ENCODE measurements at regions not wholly inside any gene's neighbourhood (a gene's known extent, or its start where the extent isn't known, plus 50 kb on each side); places are given as distances from the start of the nearest gene placed in this dataset.

DNA sequence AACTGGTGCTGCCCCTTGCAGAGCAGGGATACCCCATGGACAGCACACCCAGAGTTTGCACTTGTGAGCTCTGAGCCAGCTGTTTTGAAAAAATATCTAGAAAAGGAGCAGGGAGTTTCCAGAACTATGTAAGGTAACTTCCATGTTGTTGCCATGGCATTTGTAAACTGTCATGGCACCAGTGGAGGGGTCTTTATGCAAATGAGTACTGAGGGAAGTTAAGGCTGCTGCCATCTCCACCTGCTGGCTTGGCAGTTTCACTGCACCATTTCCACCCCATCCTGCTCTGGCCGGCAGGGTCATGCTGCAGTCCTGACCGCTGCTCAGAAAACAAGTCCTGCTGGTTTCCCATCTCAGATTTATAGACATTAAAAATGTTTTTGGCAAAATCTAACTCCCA is 52.3 kb upstream of the SNTG2 start:
- no peak for DNase-seq (ENCODE audit: low spot score)

DNA sequence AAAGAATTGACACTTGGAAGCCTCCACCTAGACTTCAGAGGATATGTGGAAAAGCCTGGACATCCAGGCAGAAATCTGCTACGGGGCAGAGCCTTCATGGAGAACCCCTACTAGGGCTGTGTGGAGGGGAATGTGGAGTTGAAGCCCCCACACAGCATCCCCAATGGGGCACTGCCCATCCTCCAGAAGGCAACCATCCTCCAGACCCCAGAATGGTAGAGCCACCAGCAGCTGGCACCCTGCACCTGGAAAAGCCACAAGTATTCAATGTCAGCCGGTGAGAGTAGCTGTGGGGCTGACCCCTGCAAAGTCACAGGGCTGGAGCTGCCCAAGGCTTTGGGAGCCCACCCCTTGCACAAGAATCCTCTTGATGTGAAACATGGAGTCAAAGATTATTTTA is 53.6 kb upstream of the SNTG2 start:
- DNase-seq (ENCODE audit: low spot score), result no peak

DNA sequence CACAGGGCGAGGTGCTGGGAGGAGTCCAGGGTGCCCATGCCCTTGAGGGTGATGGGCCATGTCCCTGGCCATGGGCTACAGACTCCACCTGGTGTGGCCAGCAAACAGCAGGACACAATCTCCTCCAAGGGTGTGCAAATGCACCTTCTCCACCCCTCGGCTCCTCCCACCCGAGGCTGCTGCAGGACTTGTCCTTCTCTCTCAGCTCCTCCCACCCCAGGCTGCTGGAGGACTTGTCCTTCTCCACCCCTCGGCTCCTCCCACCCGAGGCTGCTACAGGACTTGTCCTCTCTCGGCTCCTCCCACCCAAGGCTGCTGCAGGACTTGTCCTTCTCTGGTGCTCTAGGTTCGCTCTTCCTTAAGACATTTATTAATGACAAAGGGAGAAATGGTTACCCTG is 57.3 kb upstream of the SNTG2 start:
- DNase-seq (ENCODE audit: low spot score), result no peak

DNA sequence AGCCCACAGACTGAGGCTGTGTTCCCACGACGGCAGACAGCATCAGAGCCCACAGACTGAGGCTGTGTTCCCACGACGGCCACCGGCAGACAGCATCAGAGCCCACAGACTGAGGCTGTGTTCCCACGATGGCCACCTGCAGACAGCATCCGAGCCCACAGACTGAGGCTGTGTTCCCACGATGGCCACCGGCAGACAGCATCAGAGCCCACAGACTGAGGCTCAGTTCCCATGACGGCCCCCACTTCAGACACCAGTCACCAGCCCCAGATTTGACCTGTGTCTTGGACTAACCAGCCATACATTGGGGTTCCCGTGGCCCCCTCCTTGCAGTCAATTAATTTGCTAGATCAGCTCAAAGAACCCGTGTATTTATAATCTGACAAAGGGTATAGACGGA is 57.8 kb upstream of the SNTG2 start:
- no peak for DNase-seq (ENCODE audit: low spot score)

DNA sequence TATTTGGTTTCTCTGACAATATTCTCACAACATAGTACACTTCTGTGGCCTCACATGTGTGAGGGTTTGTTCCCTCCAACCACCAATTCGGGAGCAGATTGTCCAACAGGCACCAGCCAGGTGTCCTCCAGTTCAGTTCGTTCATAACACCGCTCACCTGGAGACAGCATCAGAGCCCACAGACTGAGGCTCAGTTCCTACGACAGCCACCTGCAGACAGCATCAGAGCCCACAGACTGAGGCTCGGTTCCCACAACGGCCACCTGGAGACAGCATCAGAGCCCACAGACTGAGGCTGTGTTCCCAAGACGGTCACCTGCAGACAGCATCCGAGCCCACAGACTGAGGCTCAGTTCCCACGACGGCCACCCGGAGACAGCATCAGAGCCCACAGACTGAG is 58.2 kb upstream of the SNTG2 start:
- no peak for DNase-seq (ENCODE audit: low spot score)

DNA sequence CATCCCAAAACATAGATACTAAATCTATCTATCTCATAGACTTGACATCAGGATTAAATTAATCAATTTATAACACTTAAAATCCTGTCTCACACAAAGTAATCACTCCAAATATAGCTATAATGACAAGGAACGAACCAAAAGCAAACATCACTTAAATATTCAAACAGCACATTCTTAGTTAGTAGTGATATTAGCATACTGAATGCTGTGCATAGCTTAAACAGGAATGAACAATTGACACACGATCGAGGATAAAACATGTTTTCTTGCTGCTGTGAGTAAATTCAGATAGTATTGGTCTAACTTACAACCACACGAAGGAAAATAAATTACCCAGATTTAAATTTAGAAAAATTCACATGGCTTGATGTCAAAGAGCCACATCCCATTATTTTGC is 58.9 kb upstream of the SNTG2 start:
- DNase-seq (ENCODE audit: low spot score), result no peak

DNA sequence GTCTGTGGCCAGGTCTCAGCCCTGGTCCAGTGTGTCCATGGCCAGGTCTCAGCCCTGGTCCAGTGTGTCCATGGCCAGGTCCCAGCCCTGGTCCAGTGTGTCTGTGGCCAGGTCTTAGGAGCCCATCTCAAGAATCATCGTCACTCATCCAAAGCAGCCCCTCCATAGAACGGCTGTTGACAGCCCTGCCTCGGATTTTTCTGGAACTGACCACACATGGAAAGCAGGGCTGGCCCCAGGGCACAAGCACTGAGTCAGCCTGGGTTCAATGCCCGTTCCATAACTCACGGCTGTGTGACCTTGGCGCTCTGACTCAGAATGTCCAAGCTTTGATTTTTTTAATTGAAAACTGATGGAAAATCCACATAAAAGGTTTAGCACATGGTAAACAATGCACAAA is 59.9 kb upstream of the SNTG2 start:
- no peak for DNase-seq (ENCODE audit: low spot score)

DNA sequence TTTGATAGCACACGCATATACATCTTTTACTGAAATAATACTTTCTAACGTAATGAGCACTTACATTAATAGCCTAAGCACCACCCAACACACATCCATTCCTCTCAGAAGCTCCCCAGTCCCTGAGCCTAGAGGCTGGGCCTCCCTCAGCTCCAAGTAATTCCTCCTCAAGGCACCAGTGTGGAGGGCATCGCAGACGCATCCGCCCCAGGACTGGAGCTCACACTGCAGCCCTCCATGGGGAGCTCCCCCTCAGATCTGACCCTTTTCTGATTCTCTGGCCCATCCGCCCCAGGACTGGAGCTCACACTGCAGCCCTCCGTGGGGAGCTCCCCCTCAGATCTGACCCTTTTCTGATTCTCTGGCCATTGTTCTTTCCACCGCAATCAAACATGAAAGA is 60.4 kb upstream of the SNTG2 start:
- DNase-seq (ENCODE audit: low spot score), result no peak

DNA sequence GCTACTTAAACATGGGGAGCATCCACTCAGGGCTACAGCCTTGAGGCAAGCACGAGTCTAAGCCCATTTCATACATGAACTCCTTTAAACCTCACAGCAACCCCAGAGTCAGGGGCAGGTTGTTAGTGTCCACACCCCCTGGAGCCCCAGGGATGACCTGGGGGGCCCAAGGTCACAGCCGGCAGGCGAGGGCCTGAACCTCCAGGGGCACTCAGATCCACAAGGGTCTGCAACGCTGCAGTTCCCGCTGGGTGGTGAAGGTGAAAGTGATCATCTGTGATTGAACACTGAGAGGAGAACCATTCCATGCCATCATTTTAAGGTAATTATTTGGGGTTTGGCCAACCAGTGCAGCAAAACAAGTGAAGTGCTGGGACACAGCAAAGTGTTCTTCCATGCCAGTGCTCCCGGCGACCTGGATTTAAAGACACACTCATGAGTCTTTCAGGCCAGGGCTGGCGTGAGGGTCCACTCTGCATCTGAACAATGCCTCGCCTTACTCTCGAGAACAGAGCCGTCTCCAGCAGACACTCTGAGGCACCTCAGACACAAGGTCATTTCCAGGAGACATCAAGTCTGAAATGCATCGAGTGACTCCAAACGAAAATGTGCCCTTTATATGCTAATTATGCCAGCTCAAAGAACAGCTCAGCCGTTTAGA is 61.6 kb upstream of the SNTG2 start:
- DNase-seq (ENCODE audit: low spot score), result no peak

DNA sequence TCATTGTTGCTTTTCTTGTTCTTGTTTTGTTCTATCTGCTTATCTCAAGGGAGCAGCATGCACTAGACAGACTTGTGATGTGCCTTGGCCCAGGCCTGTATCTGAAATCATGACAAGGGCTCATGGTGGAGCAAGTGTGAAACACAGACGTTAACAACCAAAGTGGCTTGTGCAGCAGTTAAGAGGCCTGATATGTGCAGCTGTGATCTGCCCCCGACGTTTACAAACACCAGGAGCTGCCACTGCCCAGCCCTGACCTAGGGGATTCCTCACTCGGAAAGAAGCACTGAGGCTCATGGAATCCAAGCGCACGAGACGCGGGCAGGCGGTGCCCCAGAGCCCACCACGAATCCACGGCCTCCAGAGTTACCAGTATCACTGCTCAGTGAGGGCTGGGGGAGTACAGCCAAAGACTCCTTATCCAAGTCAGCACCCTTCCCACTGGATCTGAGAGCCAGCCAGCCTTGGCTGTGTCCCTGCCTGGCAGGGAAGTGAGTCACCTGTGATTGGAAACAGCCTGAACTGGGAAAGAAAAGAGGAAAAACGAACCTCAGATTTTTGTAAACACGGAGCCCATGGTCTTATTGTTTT is 62.3 kb upstream of the SNTG2 start:
- no peak for DNase-seq (ENCODE audit: low spot score)

DNA sequence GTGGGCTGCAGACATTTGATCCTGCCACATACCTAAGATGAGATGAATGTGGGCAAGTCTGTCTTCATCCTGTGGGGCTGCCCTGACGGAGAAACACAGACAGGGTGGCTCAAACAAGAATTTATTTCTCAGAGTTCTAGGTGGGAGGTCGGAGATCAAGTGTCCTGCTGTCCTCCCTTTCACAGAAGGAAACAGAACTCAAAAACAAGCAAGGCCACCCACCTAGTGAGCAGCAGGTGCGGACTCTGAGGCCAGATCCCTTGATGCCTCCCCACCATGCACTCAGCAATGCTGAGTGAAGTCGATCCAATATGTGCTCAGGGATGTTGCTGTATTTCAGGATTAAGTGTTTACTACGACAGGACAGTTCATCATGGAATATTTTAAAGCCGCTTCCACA is 63.0 kb upstream of the SNTG2 start:
- no peak for DNase-seq (ENCODE audit: low spot score)

DNA sequence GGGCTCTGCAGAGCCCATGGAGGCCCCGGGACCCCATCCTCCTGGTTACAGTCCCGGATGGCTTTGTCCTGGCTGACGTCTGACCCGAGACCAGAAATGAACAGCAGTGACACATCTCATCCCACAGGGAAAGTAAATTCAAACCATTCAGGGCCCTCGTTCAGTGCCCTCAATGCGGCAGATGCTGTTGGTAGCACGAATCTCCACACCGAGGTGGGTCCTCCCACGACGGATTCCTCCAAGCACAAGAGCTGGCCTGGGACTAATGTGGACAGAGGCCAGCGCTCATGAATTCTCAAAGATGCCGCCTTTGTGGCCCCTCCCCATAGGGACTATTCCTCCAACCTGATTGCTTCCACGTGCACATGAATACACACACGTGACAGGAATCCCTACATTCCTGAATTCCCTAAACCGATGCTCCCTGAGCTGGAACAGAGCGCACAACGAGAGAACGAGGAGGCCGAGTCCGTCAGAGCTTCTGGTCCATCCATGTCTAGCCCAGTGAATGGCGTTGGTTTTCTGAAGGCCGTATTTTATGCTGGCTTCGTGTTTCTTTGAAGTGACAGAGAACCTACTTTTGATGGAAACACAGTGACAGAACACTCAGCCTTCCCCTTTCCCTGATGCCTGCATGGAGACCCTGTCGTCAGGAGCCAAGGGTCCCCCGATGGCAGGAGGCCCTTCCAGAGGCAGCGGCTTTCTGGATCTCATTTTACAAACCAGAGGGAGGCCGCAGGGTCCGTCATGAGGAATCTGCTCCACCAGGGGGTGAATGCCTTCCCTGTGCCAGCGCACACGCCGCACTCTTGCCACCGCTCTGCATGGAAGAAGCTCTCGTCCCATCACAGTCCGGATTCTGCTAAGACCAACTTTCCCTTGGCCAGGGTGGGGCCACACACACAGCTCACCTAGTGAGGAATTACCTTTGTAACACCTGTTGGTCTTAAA is 64.3 kb upstream of the SNTG2 start:
- DNase-seq (ENCODE audit: low spot score), result no peak

DNA sequence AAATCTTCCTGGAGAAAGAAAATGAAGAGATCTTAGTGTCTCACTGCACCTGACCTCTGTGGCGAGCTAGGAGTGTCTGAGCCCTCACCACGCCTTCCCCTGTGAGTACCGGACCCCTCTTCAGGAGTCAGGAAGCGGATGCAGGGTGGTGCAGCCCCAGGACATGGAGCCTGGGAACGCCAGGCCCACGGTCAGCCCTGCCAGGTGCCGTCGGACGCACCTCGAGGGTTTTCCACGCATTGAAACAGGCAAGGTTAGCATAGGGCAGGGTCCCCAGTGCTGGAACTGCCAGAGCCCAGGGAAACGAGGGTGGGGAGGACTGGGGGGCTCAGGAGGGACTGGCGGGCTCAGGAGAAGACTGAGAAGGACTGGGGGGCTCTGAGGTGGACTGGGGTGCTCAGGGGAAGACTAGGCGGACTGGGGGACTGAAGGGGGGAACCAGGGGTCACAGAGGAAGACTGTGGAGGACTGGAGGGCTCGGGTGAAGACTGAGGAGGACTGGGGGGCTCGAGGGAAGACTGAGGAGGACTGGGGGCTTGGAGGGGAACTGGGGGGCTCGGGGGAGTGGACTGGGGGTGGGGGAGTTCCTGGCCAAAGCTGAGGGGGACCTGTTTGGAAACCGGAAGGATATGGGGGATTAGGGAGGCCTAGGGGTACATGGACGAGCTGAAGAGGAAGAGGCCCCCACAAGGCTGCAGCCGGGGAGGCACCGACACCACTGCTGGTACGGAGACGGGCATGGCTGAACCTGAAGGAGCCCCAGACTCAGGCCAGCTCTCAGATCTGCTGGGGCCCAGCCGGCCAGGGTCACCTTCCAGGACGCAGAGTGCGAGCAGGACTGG is 65.2 kb upstream of the SNTG2 start:
- no peak for DNase-seq (ENCODE audit: low spot score)

DNA sequence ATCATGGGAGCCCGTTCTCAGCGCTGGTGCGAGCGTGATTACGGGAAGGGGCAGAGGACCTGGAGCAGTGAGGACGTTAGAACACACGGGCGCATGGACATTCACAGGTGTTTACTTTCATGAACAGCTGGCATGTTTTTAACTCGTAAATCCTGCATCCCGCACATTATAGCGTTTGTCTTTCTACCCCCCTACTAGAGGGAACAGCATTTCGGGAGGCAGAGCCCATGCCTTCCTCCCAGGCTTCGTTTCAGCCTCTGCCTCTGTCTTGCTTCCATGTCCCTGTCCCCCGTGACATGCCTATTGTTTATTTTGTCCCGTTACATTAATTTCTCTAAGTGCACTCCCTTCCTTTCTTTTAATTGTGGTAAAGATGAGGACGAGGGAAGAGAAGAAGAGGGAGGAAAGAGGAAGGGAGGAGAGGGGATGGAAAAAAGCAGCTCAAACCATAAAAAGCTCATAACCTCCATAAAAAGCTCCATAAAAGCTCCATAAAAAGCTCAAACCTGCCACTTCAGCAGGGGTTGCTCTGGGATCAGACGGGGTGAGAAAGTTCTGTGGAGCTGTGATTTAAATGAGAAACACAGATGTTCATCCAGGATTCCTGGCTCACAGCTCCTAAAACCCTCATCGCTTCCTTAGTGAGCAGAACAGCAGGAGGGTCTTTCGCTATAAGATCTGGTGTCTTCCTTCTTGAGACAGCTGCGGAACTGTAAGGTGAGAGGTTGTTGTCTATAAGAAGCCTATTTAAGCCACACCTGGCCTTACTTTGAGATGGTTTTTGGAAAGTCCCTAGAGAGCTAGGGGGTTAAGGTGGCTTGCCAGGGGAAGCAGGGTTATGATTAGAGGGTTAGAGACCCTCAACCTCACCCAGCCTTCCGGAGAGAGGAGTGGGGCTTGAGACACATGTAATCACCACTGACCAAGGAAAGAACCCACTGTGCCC is 66.6 kb upstream of the SNTG2 start:
- DNase-seq (ENCODE audit: low spot score), result no peak

DNA sequence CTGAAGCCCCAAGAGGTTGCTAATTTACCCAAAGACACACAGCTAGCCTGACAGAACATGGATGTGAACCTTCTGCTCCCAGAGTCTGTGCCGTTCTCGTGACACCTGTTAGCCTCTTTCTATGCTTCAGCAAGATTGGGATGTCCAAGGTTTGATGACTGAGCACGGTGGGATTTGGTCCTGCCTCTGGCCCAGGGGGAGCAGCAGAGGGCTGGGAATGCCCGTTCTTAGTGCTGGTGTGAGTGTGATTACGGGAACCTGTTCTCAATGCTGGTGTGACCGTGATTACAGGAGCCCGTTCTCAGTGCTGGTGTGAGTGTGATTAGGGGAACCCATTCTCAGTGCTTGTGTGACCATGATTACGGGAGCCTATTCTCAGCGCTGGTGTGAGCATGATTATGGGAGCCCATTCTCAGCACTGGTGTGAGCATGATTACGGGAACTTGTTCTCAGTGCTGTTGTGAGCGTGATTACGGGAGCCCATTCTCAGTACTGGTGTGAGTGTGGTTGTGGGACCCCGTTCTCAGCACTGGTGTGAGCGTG is 67.3 kb upstream of the SNTG2 start:
- DNase-seq (ENCODE audit: low spot score), result no peak

DNA sequence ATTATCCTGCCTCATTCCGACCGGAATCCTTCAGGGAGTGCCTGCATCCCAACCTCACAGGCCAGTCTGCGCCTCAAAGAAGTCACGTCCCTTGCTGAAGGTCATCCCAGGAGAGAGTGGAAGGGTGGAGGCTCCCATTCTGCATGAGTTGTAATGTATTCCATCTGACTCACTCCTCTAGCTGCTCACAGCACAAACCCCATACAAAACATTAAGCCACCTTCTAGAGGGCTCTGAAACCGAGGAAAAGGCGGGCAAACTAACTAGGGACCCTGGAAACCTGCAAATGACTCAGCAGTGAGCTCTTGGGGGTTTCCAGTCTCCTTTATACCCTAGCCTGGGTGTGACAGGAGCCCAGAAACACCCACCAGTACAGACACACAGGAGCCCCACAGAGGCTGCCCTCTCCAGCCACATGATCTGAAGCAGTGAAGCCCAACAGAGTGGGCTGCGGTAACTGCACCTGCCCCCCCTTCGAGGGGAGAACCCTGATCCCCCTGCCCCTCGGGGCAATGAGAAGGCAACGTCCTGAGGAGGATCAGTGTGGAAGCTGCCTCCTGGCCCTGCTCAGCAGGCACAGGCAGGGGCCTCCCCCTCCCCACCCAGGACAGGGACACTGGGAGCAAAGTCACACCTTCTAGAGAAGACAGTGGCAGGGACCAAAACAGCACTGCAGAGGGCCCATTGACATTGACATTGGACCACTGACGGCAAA is 69.3 kb upstream of the SNTG2 start:
- DNase-seq (ENCODE audit: low spot score), result no peak

DNA sequence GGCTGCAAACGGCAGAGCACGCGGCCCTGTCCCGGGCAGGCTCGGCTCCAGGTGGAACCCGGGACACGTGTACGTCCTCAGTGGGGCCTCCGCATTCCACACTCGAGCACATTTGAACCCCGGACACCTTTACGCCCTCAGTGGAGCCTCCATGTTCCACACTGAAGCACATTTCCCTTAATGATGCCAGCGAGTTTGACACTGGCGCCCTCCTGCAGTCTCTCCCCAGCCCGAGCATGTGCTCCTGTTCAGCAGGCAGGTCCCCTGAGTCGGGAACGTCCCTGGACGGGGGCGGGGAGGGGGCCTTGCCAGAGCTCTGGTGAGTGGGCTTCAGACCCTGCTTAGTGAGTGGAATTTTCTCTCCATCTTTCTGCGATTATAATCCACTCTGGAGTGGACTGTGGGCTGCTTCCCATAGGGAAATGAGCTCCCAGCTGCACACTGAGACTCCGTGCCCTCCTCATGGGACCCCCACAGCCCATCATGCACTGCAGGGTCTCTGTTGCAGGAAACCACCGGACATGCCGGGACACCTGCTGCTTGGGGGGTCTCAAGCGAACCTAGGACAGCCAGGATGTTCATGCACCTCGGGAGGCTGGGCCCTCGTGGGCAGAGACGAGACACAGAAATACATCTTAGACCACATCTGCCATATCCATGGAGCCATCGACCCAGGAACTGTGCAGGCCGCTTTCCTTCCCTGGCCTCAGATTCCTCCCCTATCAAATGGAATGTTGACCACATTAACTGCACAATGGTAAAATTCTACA is 70.3 kb upstream of the SNTG2 start:
- no peak for DNase-seq (ENCODE audit: low spot score)

DNA sequence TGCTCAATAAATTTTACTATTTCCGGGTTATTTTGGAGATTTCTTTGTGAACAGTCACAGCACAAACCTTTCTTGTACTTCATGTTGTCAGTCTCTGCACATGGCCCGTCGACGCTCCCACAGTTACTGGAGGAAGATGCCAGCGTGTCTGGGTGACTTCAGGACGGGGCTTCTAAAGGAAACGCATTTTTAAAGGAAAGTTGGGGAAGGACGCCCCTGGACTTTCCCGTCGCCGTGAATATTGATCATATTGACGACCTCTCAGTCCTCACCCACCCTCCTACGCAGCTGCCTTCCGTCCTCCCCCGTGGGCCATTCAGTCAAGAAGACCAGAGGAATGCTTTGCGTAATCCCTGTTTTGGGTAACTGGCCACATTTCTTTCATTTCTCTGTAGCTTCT is 71.1 kb upstream of the SNTG2 start:
- DNase-seq (ENCODE audit: low spot score), result no peak

DNA sequence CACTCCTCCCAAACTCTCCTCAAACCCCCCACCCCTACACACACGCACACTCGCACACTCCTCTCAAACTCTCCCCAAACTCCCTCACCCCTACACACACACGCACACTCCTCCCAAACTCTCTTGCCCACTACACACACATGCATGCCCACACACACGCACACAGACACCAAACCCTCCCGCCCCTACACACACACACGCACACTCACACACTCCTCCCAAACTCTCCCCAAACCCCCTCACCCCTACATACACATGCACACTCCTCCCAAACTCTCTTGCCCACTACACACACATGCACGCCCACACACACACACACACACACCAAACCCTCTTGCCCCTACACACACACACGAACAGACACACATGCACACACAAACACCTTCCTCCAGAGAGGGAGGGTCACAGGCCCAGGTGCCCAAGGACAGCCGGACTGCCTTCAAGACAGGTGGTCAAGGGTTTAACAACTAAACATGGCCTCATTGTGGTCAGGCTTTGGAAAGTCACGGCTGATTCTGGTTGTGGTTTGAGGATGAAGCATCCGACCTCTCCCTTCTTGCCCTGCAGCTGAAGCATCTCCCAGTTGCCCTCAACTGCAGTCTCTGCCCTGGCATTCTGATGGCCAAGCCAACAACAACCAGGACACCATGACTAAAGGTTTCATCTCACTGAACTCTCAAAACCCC is 72.3 kb upstream of the SNTG2 start:
- no peak for DNase-seq (ENCODE audit: low spot score)

Data from germinal center (tissue), 1 donor.